PFSK-1 (cell line): ENCODE measurements at regions not wholly inside any gene's neighbourhood (a gene's known extent, or its start where the extent isn't known, plus 50 kb on each side); places are given as distances from the start of the nearest gene placed in this dataset.

ENCODE experiments used
- FOXP2 ChIP-seq: optimal IDR thresholded peaks from 2 replicates; pipeline ENCODE3; 2011; ENCODE audit warnings: borderline replicate concordance, control low read depth, inconsistent platforms; ENCODE audit not compliant: insufficient read depth; ENCODE audit errors: extremely low read length, extremely low read depth
- POLR2AphosphoS5 ChIP-seq: IDR thresholded peaks from 2 replicates; pipeline ENCODE4 v1.6.1; 2012; ENCODE audit warnings: low read depth, mild to moderate bottlenecking, control low read depth, low read length, moderate library complexity
- REST ChIP-seq, 2 experiments: IDR thresholded peaks; 2 replicates each; pipeline versions ENCODE4 v1.6.1 to v1.8.0; 2011 to 2012; ENCODE audit warnings: low read depth in 2 of 2, low read length in 2 of 2, control low read depth in 1 of 2, inconsistent platforms in 1 of 2, mild to moderate bottlenecking in 1 of 2, moderate library complexity in 1 of 2; ENCODE audit not compliant: insufficient read depth in 1 of 2
- SIN3A ChIP-seq: IDR thresholded peaks from 2 replicates; pipeline ENCODE4 v1.6.1; 2012; ENCODE audit warnings: mild to moderate bottlenecking, low read length, moderate library complexity, borderline replicate concordance; ENCODE audit not compliant: insufficient read depth
- TAF1 ChIP-seq: IDR thresholded peaks from 2 replicates; pipeline ENCODE4 v1.6.1; 2012; ENCODE audit warnings: low read length, control low read depth, borderline replicate concordance; ENCODE audit not compliant: insufficient read depth

- TF ChIP-seq POLR2AphosphoS5 (no peak), TAF1 (no peak), SIN3A (no peak), FOXP2 (no peak), REST (IDR thresholded peaks at IDR 0.05; ENCODE audit: insufficient read depth in 1 of 2, low read depth in 2 of 2, low read length in 2 of 2) (no peak)
Observed at GRCh38 chr9:16321461-16322119, 548.9 kb downstream of the BNC2 start.

- no peak for TF ChIP-seq REST (IDR thresholded peaks at IDR 0.05; ENCODE audit: insufficient read depth in 1 of 2, low read depth in 2 of 2, low read length in 2 of 2)
- no peak for TF ChIP-seq TAF1
- TF ChIP-seq POLR2AphosphoS5 = no peak
- no peak for TF ChIP-seq SIN3A
- no peak for TF ChIP-seq FOXP2
Observed at GRCh38 chr9:16322849-16323248, 547.6 kb downstream of the BNC2 start.

GRCh38 chr9:16325966-16326365 is 544.5 kb downstream of the BNC2 start:
- no peak for TF ChIP-seq TAF1
- TF ChIP-seq SIN3A = no peak
- no peak for TF ChIP-seq POLR2AphosphoS5
- TF ChIP-seq REST (IDR thresholded peaks at IDR 0.05; ENCODE audit: insufficient read depth in 1 of 2, low read depth in 2 of 2, low read length in 2 of 2) = no peak
- no peak for TF ChIP-seq FOXP2

- TF ChIP-seq TAF1 = no peak
- TF ChIP-seq REST (IDR thresholded peaks at IDR 0.05; ENCODE audit: insufficient read depth in 1 of 2, low read depth in 2 of 2, low read length in 2 of 2) = no peak
- no peak for TF ChIP-seq FOXP2
- TF ChIP-seq SIN3A = no peak
- no peak for TF ChIP-seq POLR2AphosphoS5
Observed at GRCh38 chr9:16328349-16328748, 542.1 kb downstream of the BNC2 start.
